Left kidney (tissue), 1 donor: ENCODE measurements at regions not wholly inside any gene's neighbourhood (a gene's known extent, or its start where the extent isn't known, plus 50 kb on each side); places are given as distances from the start of the nearest gene placed in this dataset.

Experiments used
- DNase-seq: peaks from one replicate; pipeline ENCODE4 v3.0.0-alpha.2; 2013

GRCh38 chr4:65747386-65747785, 77.1 kb upstream of the EPHA5 start:
- no peak for DNase-seq

GRCh38 chr4:65738134-65738533, 67.8 kb upstream of the EPHA5 start:
- no peak for DNase-seq

GRCh38 chr4:65737672-65738071, 67.4 kb upstream of the EPHA5 start:
- DNase-seq, result no peak

- DNase-seq, result no peak
These were observed 54.7 kb upstream of the EPHA5 start for GRCh38 chr4:65724973-65725372.
